HAP-1 (cell line): ENCODE measurements at regions not wholly inside any gene's neighbourhood (a gene's known extent, or its start where the extent isn't known, plus 50 kb on each side); places are given as distances from the start of the nearest gene placed in this dataset.
"Not testable (repeated sequence)": the region's sequence is repeated elsewhere in the genome, so short reads cannot be mapped to it uniquely, and the experiment has no call there.

ENCODE experiments used
- DNase-seq, 2 experiments: peaks; one replicate each; pipeline ENCODE4 v3.0.0-alpha.2; 2016 to 2020; ENCODE audit warnings: low spot score in 2 of 2
- H3K27me3 ChIP-seq: fragments of 250-450 bp; sonication (Bioruptor Pico); 2 replicates; pipeline ENCODE4 v1.5.1; 2020; ENCODE audit warnings: low read depth, mild to moderate bottlenecking, moderate library complexity
- H3K36me3 ChIP-seq: fragments of 250-450 bp; sonication (Bioruptor Pico); replicated peaks from 2 replicates; pipeline ENCODE4 v1.5.1; 2020; ENCODE audit warnings: mild to moderate bottlenecking
- H3K4me1 ChIP-seq: fragments of 250-450 bp; sonication (Bioruptor Pico); 2 replicates; pipeline ENCODE4 v1.5.1; 2020; ENCODE audit warnings: mild to moderate bottlenecking
- H3K4me3 ChIP-seq: fragments of 250-450 bp; sonication (Bioruptor Pico); 2 replicates; pipeline ENCODE4 v1.5.1; 2020; ENCODE audit warnings: mild to moderate bottlenecking, moderate library complexity
- H3K9me3 ChIP-seq: fragments of 250-450 bp; sonication (Bioruptor Pico); 2 replicates; pipeline ENCODE4 v1.5.1; 2020; ENCODE audit warnings: mild to moderate bottlenecking, moderate library complexity
- in situ Hi-C: fragments of 300-500 bp; cut with MboI; formaldehyde crosslinking; loops from 3 replicates; pipeline ENCODE4 v1.14.3; 2020; ENCODE audit warnings: low sequenced_read_pairs, inconsistent platforms, mixed read lengths

DNA sequence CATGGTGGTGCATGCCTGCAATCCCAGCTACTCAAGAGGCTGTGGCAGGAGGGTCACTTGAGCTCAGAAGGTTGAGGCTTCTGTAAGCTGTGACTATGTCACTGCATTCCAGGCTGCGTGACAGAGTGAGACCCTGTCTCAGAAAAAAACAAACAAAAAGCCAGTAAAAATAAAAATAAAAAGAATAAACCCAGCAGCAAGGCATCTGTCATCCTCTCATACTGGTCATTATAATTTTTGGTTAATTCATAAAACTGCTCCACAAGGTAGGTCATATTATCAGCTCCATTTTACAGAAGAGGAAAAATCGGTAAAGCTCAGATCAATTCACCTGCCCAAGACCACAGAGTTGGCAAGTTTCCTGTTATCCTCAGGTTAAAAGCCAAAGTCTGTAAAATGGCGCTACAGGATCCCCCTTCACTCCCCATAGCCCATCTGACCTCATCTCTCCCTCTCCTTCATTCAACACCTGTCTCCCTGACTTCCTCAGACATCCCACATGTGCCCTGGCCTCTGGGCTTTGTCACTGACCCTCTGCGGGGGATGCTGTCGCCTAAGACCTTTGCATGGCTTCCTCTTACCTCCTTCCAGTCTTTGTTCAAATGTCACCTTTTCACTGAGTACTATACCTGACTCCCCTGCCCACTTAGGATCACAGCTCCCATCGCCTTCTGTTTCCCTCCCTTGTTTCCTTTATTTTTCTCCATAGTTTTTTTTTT is 213.2 kb upstream of the ZNF217 start:
- in situ Hi-C loops, result no loop called here
- Histone ChIP-seq H3K4me3 (no peak overlapping the region), H3K27me3 (no peaks in the 10 kb centered on the region), H3K9me3 (no peaks in the 10 kb centered on the region), H3K4me1 (peaks cover 18% of the 10 kb centered on the region), H3K36me3 (no peaks in the 10 kb centered on the region)
- no peak for DNase-seq

DNA sequence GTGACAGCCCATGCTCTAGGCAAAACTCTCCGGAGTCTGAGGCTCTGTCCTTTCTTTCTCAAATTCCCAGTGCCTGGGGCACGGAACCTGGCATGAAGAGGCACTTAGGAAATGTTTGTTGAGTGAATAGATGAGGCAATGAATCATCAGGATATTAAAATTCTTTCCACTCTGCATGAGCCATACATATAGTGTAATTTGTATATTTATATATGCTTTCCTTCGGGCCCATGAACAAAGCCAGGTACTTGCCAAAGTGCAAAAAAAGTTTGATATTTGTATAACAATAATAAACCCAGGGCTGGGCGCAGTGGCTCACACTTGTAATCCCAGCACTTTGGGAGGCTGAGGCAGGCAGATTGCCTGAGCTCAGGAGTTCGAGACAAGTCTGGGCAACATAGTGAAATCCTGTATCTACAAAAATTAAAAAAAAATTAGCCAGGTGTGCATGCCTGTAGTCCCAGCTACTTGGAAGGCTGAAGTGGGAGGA is 212.3 kb upstream of the ZNF217 start:
- H3K9me3 ChIP-seq, result no peaks in the 10 kb centered on the region
- DNase-seq, result no peak
- H3K36me3 ChIP-seq, result no peaks in the 10 kb centered on the region
- H3K4me1 ChIP-seq, result peaks cover 18% of the 10 kb centered on the region
- no peak overlapping the region for H3K4me3 ChIP-seq
- H3K27me3 ChIP-seq, result no peaks in the 10 kb centered on the region
- in situ Hi-C loops, result no loop called here

DNA sequence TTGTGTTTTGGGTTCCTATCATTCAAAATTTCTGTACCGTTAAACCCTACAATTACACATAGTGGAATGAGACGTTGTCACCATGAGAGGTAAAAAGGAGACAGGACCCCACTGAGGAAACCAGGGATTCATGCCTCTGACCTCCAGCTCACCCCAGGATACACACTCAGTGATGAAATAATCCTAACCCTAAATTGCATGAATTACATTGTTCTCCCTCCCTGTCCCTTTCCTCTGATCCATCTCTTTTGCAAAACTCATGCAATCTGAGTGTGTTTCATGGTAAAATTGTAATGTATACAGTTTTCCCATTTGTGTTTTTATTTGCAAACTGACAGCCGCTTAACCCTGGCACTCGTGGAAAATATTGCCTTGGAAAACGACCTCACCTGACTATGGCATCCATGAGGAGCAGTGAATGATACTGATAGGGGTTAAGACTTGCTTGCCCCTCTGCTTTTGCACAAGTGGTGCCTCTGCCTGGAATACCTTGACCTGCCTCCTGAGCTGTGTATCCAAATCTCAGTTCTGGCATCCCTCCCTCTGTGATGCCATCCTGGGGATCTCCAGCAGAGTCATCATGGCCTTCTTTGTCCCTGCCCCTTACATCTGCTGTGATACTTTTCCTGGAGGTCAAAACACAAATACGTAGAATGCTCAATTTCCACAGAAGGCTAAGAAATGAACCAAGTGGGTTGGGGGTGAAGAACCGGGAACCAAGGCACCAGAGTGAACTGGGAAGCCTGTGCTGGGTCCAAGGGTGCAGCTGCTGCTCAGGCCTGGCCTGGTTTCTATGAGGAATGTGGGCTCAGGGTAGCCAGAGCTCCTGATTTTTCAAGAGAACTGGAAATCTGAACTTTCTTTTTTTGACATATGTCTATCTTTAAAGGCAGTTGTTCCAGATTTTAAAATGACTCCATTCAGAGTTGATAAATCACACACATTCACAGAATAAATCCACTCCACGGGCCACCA is 211.6 kb upstream of the ZNF217 start:
- Histone ChIP-seq H3K9me3 (no peaks in the 10 kb centered on the region), H3K4me3 (no peak overlapping the region), H3K4me1 (peaks cover 18% of the 10 kb centered on the region), H3K27me3 (no peaks in the 10 kb centered on the region), H3K36me3 (no peaks in the 10 kb centered on the region)
- no peak for DNase-seq
- in situ Hi-C loops, result no loop called here

DNA sequence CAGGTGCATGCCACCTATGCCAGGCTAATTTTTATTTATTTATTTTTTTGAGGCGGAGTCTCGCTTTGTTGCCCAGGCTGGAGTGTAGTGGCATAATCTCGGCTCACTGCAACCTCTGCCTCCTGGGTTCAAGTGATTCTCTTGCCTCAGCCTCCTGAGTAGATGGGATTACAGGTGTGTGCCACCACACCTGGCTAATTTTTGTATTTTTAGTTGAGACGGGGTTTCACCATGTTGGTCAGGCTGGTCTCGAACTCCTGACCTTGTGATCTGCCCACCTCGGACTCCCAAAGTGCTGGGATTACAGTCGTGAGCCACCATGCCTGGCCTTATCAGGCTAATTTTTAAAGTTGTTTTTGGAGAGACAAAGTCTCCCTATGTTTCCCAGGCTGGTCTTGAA is 210.7 kb upstream of the ZNF217 start:
- in situ Hi-C loops, H3K4me3 ChIP-seq: not testable (repeated sequence)

DNA sequence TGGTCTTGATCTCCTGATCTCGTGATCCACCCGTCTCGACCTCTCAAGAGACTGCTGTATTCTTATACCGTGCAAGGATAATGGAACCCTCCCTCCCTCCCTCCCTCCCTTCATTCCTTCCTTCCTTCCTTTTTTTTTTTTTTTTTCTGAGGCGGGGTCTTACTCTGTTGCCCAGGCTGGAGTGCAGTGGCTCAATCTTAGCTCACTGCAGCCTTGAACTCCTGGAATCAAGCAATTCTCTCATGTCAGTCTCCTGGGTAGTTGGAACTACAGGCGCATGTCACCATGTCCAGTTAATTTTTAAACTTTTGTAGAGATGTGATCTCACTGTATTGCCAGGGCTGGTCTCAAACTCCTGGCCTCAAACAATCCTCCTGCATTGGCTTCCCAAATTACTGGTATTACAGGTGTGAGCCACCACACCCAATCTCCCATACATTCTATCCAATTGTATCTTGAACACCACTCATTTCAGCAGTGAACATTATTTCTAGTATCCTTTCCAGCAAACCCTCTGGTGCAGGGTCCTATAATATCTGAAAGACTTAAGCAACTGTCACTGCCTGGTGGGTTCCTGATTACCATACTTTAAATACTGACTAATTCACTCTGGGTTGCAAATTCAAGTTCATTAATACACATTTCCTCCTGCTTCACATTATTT is 210.0 kb upstream of the ZNF217 start:
- Histone ChIP-seq H3K4me1 (peaks cover 5% of the 10 kb centered on the region; the same call in 1 of the 2 replicates), H3K27me3 (no peaks in the 10 kb centered on the region)
- in situ Hi-C loops, result no loop called here

More for the DNA sequence above, 210.7 kb upstream of the ZNF217 start:
- not testable (repeated sequence) for DNase-seq, H3K4me1 ChIP-seq, H3K27me3 ChIP-seq, H3K36me3 ChIP-seq, H3K9me3 ChIP-seq

DNA sequence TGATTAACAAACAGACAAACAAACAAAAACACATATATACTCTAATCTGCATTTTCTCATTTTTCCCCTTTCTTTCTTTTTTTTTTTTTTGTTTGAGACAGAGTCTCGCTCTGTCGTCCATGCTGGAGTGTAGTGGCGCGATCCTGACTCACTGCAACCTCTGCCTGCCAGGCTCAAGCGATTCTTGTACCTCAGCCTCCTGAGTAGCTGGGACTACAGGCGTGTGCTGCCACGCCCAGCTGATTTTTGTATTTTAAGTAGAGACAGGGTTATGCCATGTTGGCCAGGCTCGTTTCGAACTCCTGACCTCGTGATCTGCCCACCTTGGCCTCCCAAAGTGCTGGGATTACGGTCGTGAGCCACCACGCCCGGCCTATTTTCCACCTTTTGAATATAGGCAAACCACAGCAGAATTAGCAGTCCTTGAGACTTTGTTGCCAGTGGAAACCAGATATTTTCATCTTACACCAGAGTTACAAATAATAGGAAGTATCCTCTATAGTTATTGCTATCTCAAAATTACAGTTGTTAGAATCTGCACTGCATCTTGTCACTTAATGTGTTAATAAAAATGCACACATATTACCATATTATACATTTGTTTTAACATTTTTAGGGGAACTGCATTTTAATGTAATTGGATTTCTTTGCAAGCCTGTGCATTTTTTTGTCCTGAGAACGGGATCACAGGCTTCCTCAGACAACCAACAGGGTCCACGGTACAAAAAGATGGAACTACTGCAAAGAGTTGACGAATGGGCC is 208.2 kb upstream of the ZNF217 start:
- H3K4me1 ChIP-seq, result peaks cover 5% of the 10 kb centered on the region; the same call in 1 of the 2 replicates
- in situ Hi-C loops, result no loop called here
- no peaks in the 10 kb centered on the region for H3K9me3 ChIP-seq
- no peaks in the 10 kb centered on the region for H3K27me3 ChIP-seq
- H3K36me3 ChIP-seq, result no peaks in the 10 kb centered on the region
- no peak for DNase-seq
- H3K4me3 ChIP-seq, result no peak overlapping the region

More for the DNA sequence above, 210.0 kb upstream of the ZNF217 start:
- H3K9me3 ChIP-seq, result no peaks in the 10 kb centered on the region
- DNase-seq, result no peak
- no peak overlapping the region for H3K4me3 ChIP-seq
- no peaks in the 10 kb centered on the region for H3K36me3 ChIP-seq

DNA sequence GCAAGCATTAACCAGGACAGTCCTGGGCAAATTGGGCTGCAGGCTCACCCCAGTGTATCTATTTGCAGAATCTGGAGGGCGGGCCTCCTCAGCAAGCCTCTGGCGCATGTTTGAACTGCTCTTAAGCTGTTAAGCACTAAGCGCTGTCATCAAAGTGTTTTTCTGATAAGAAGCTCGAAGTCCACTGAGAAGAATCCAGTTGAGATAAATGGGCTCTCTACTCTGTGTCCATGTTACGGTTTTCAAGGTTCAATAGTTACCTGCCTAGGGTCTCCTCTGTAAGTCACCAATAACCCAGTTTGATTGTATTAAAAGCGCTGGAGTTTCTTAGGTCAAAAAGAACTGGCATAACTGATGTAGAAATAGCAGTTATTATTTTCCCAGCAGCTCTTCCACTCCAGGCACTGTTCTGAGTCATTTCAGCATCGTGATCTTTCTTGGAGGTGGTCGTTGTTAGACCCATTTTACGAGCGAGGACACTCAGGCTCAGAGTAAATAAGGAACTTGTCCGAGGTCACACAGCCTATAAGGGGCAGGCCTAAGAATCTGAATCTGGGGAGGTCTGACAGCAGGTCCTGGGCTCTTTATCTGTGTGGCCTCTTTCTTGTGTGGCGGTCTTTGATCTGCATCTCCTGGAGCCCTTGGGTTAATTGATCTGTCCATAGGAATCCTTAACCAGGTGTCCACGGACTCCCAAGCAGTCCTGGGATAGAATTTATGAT is 207.4 kb upstream of the ZNF217 start:
- Histone ChIP-seq H3K9me3 (no peaks in the 10 kb centered on the region), H3K4me1 (peaks cover 3% of the 10 kb centered on the region; the same call in 1 of the 2 replicates), H3K27me3 (no peaks in the 10 kb centered on the region), H3K36me3 (no peaks in the 10 kb centered on the region), H3K4me3 (no peak overlapping the region)
- DNase-seq, result no peak
- in situ Hi-C loops, result no loop called here

DNA sequence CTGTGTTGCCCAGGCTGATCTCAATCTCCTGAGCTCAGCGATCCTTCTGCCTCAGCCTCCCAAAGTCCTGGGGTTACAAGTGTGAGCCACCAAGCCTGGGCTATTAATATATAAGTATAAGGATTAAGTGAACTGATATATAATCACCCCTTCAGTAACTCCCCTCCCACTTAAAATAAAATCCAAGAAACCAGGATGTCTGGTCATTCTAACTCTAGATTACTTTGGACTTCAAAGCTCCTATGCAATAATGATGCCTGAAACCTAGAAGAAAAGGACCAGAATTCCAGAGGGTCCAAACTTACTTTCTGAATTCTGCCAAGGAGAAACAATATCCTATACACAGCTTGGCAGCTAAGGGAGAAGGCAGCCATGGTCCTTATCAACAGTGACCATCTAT is 206.8 kb upstream of the ZNF217 start:
- Histone ChIP-seq H3K9me3 (no peaks in the 10 kb centered on the region), H3K27me3 (no peaks in the 10 kb centered on the region), H3K4me3 (no peak overlapping the region), H3K36me3 (no peaks in the 10 kb centered on the region), H3K4me1 (no peaks in the 10 kb centered on the region)
- no peak for DNase-seq
- in situ Hi-C loops, result no loop called here

DNA sequence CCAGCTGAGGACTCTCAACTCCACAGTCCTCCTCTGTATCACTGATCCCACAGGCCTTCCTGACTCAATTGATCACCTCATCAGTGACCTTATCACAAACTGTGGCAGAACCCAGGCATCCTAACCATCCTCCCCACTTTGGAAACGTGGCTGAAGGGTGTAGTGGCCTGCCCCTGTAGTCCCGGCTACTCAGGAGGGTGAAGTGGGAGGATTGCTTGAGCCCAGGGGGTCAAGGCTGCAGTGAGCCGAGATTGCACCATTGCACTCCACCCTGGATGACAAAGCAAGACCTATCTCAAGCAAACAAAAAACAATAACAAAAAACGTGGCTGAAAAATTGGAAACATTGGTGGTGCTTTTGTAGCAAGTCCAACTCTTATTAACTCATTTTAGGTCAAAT is 203.4 kb upstream of the ZNF217 start:
- DNase-seq, result no peak
- Histone ChIP-seq H3K36me3 (no peaks in the 10 kb centered on the region), H3K4me3 (no peak overlapping the region), H3K4me1 (peaks cover 7% of the 10 kb centered on the region), H3K9me3 (no peaks in the 10 kb centered on the region), H3K27me3 (no peaks in the 10 kb centered on the region)
- in situ Hi-C loops, result no loop called here

DNA sequence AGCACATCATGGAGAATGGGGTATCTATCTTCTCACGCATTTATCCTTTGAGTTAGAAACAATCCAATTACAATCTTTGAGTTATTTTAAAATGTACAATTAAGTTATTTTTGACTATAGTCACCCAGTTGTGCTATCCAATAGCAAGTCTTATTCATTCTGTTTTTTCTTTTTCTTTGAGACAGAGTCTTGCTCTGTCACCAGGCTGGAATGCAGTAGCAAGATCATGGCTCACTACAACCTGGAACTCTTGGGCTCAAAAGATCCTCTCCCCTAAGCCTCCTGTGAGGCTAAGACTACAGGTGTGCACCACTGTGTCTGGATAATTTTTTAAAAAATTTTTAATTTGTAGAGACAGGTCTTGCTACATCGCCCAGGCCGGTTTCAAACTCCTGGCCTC is 201.5 kb upstream of the ZNF217 start:
- in situ Hi-C loops, result no loop called here
- peaks cover 19% of the 10 kb centered on the region for H3K4me1 ChIP-seq
- H3K27me3 ChIP-seq, result no peaks in the 10 kb centered on the region
- H3K9me3 ChIP-seq, result no peaks in the 10 kb centered on the region
- H3K36me3 ChIP-seq, result no peaks in the 10 kb centered on the region
- DNase-seq, result no peak
- H3K4me3 ChIP-seq, result no peak overlapping the region

DNA sequence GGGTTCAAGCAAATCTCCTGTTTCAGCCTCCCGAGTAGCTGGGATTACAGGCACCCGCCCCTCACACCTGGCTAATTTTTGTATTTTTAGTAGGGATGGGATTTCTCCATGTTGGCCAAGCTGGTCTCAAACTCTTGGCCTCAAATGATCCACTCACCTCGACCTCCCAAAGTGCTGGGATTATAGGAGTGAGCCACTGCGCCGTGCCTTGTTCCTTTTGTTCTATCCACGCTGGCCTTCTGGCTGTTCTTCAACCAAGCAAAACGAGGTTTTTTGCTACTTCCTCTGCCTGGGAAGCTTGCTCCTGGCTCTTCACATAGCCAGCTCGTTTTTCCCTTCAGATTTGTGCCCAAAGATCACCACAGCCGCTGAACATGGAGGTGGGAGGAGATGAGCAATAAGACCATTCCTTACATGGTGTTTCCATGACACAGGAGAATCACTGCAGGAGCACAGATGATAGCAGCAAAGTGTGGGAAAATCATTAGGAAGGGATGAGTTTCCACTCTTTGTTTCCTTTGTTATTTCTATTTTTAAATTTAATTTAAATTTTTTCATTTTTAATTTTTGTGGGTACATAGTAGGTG is 201.0 kb upstream of the ZNF217 start:
- no peak for DNase-seq
- in situ Hi-C loops, result no loop called here
- no peak overlapping the region for H3K4me3 ChIP-seq

DNA sequence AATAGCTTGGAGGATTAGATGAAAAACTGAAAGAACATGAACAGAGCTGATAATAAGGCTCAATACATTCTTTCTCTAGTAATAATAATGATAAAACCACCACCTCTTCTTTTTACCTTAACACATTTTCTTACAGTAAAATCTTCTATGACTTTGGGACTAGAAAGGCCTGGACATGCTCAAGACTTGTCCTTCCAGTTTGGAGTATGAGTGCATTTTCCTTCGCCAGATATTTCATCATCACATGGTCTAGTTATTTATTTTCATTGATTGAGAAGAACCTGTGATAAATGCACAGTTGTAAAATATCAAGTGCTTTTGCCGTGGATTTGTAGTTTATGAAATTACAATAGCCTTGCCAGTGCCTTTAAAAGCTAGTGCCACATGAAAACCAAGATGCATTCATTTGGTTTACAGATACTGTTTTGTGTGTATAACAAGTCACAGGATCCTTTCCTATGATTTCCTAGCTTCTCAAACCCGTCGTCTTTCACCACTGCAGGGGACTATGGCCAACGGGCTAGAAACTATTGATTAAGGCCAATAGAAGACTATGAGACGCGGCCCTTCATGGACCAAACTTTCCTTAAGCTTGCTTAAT is 200.2 kb upstream of the ZNF217 start:
- Histone ChIP-seq H3K4me3 (no peak overlapping the region), H3K36me3 (no peaks in the 10 kb centered on the region), H3K9me3 (no peaks in the 10 kb centered on the region), H3K27me3 (no peaks in the 10 kb centered on the region), H3K4me1 (peaks cover 26% of the 10 kb centered on the region)
- DNase-seq, result no peak
- in situ Hi-C loops, result no loop called here

More for the DNA sequence above, 201.0 kb upstream of the ZNF217 start:
- Histone ChIP-seq H3K27me3 (no peaks in the 10 kb centered on the region), H3K9me3 (no peaks in the 10 kb centered on the region), H3K4me1 (peaks cover 21% of the 10 kb centered on the region), H3K36me3 (no peaks in the 10 kb centered on the region)
